ENCODE measurements at regions not wholly inside any gene's neighbourhood (a gene's known extent, or its start where the extent isn't known, plus 50 kb on each side); places are given as distances from the start of the nearest gene placed in this dataset.

GRCh38 chr2:64262816-64263215 is 118.6 kb upstream of the PELI1 start:
- no peak for TF ChIP-seq CTCF (IDR thresholded peaks at IDR 0.05)
- TF ChIP-seq EP300 (IDR thresholded peaks at IDR 0.05), result no peak
- TF ChIP-seq POLR2AphosphoS5 (IDR thresholded peaks at IDR 0.05), result no peak
- no peak for TF ChIP-seq POLR2A (IDR thresholded peaks at IDR 0.05)

Data from gastroesophageal sphincter (tissue), 3 donors.